ENCODE measurements at regions not wholly inside any gene's neighbourhood (a gene's known extent, or its start where the extent isn't known, plus 50 kb on each side); places are given as distances from the start of the nearest gene placed in this dataset.
"Not testable (repeated sequence)": the region's sequence is repeated elsewhere in the genome, so short reads cannot be mapped to it uniquely, and the experiment has no call there.

- H3K36me3 ChIP-seq; H3K4me1 ChIP-seq; H3K9me3 ChIP-seq; intact Hi-C loops (cut with DNase I); H3K27ac ChIP-seq; H3K27me3 ChIP-seq; H3K4me3 ChIP-seq (replicated peaks in 1 of 3); DNase-seq: not testable (repeated sequence)
- WGBS, 2 donors = 56 to 57% methylated on average over 4 to 5 of the region's 5 CpGs
Observed at GRCh38 chr21:9874136-9874535, 647.2 kb upstream of the TPTE start.

GRCh38 chr21:9881430-9881829 lies 640.0 kb upstream of the TPTE start:
- H3K4me1 ChIP-seq; H3K4me3 ChIP-seq (replicated peaks in 1 of 3); intact Hi-C loops (cut with DNase I); H3K27me3 ChIP-seq; H3K36me3 ChIP-seq; H3K9me3 ChIP-seq; H3K27ac ChIP-seq; DNase-seq: not testable (repeated sequence)
- 63 to 67% methylated on average over 4 of the region's 4 CpGs for WGBS, 2 donors

GRCh38 chr21:9883047-9883446 lies 638.3 kb upstream of the TPTE start:
- H3K36me3 ChIP-seq; H3K27ac ChIP-seq; H3K9me3 ChIP-seq; DNase-seq; intact Hi-C loops (cut with DNase I); H3K27me3 ChIP-seq; H3K4me3 ChIP-seq (replicated peaks in 1 of 3); H3K4me1 ChIP-seq: not testable (repeated sequence)
- WGBS, 2 donors = 27 to 46% methylated on average over 2 of the region's 2 CpGs

- H3K27ac ChIP-seq; DNase-seq; H3K9me3 ChIP-seq; H3K36me3 ChIP-seq; intact Hi-C loops (cut with DNase I); H3K4me3 ChIP-seq (replicated peaks in 1 of 3); H3K4me1 ChIP-seq; H3K27me3 ChIP-seq: not testable (repeated sequence)
- WGBS, 2 donors = 53 to 62% methylated on average over 2 of the region's 2 CpGs
Observed at GRCh38 chr21:9883571-9884282, 637.7 kb upstream of the TPTE start.

GRCh38 chr21:9888500-9888899 lies 632.9 kb upstream of the TPTE start:
- H3K9me3 ChIP-seq; H3K27ac ChIP-seq; H3K4me1 ChIP-seq; H3K27me3 ChIP-seq; H3K4me3 ChIP-seq (replicated peaks in 1 of 3); H3K36me3 ChIP-seq; intact Hi-C loops (cut with DNase I); DNase-seq: not testable (repeated sequence)
- WGBS, 2 donors = 58 to 60% methylated on average over 6 of the region's 6 CpGs

- H3K4me3 ChIP-seq (replicated peaks in 1 of 3); H3K36me3 ChIP-seq; DNase-seq; intact Hi-C loops (cut with DNase I); H3K9me3 ChIP-seq; H3K4me1 ChIP-seq; H3K27me3 ChIP-seq; H3K27ac ChIP-seq: not testable (repeated sequence)
- WGBS, 2 donors = 50 to 55% methylated on average over 3 of the region's 3 CpGs
Observed at GRCh38 chr21:9903579-9903978, 617.8 kb upstream of the TPTE start.

GRCh38 chr21:9914135-9914534 lies 607.2 kb upstream of the TPTE start:
- DNase-seq; intact Hi-C loops (cut with DNase I); H3K27ac ChIP-seq; H3K4me1 ChIP-seq; H3K27me3 ChIP-seq; H3K36me3 ChIP-seq; H3K9me3 ChIP-seq; H3K4me3 ChIP-seq (replicated peaks in 1 of 3): not testable (repeated sequence)
- 41 to 46% methylated on average over 5 of the region's 5 CpGs for WGBS, 2 donors

GRCh38 chr21:9919446-9919845 lies 601.9 kb upstream of the TPTE start:
- H3K27me3 ChIP-seq; H3K27ac ChIP-seq; intact Hi-C loops (cut with DNase I); H3K4me3 ChIP-seq (replicated peaks in 1 of 3); H3K36me3 ChIP-seq; H3K4me1 ChIP-seq; H3K9me3 ChIP-seq; DNase-seq: not testable (repeated sequence)
- 36 to 39% methylated on average over 1 of the region's 1 CpG for WGBS, 2 donors

- intact Hi-C loops (cut with DNase I); H3K36me3 ChIP-seq; H3K4me1 ChIP-seq; DNase-seq; H3K27ac ChIP-seq; H3K4me3 ChIP-seq (replicated peaks in 1 of 3); H3K27me3 ChIP-seq; H3K9me3 ChIP-seq: not testable (repeated sequence)
- 65 to 72% methylated on average over 7 of the region's 7 CpGs for WGBS, 2 donors
Observed at GRCh38 chr21:9943639-9944038, 577.7 kb upstream of the TPTE start.

GRCh38 chr21:9946057-9946456 lies 575.3 kb upstream of the TPTE start:
- H3K27me3 ChIP-seq; H3K27ac ChIP-seq; H3K4me1 ChIP-seq; H3K9me3 ChIP-seq; H3K36me3 ChIP-seq; DNase-seq; H3K4me3 ChIP-seq (replicated peaks in 1 of 3); intact Hi-C loops (cut with DNase I): not testable (repeated sequence)
- 16 to 22% methylated on average over 1 of the region's 1 CpG for WGBS, 2 donors

- DNase-seq; intact Hi-C loops (cut with DNase I): not testable (repeated sequence)
- 51 to 52% methylated on average over 8 of the region's 8 CpGs for WGBS, 2 donors
Observed at GRCh38 chr21:9949510-9950289, 571.7 kb upstream of the TPTE start.

GRCh38 chr21:9950363-9950762 lies 571.0 kb upstream of the TPTE start:
- DNase-seq; H3K27me3 ChIP-seq; H3K27ac ChIP-seq; intact Hi-C loops (cut with DNase I); H3K4me3 ChIP-seq (replicated peaks in 1 of 3); H3K9me3 ChIP-seq; H3K36me3 ChIP-seq; H3K4me1 ChIP-seq: not testable (repeated sequence)
- WGBS, 2 donors = 23 to 27% methylated on average over 2 of the region's 2 CpGs

More at GRCh38 chr21:9949510-9950289, 571.7 kb upstream of the TPTE start:
- H3K9me3 ChIP-seq; H3K4me3 ChIP-seq (replicated peaks in 1 of 3); H3K27ac ChIP-seq; H3K27me3 ChIP-seq; H3K36me3 ChIP-seq; H3K4me1 ChIP-seq: not testable (repeated sequence)

- DNase-seq; H3K9me3 ChIP-seq; H3K27ac ChIP-seq; H3K27me3 ChIP-seq; H3K4me3 ChIP-seq (replicated peaks in 1 of 3); H3K4me1 ChIP-seq; intact Hi-C loops (cut with DNase I); H3K36me3 ChIP-seq: not testable (repeated sequence)
Observed at GRCh38 chr21:9958791-9959190, 562.6 kb upstream of the TPTE start.

Measured in thyroid gland (tissue), 4 donors.